GM13977 (cell line): ENCODE measurements at regions not wholly inside any gene's neighbourhood (a gene's known extent, or its start where the extent isn't known, plus 50 kb on each side); places are given as distances from the start of the nearest gene placed in this dataset.

Experiments
- DNase-seq: peaks from one replicate; pipeline ENCODE4 v3.0.0; 2012; ENCODE audit warnings: low spot score
- CTCF ChIP-seq: IDR thresholded peaks from 2 replicates; pipeline ENCODE4 v1.5.1; 2012; ENCODE audit warnings: mild to moderate bottlenecking, control low read depth; ENCODE audit not compliant: insufficient read depth; ENCODE audit errors: extremely low read depth, missing control alignments
- in situ Hi-C: fragments of 300-500 bp; cut with MboI; formaldehyde crosslinking; loops from one replicate; pipeline ENCODE4 v1.12.0; 2022; ENCODE audit warnings: low sequenced_read_pairs, low pct_unique_long_range_greater_than_20kb, mixed read lengths, inconsistent platforms; ENCODE audit not compliant: unreplicated experiment

- DNase-seq: no peak
- TF ChIP-seq CTCF: no peak
- in situ Hi-C loops: no loop called here
Observed at GRCh38 chr2:182625814-182626213, 90.2 kb upstream of the DNAJC10 start.

GRCh38 chr2:182628916-182629315, 87.1 kb upstream of the DNAJC10 start:
- no peak for TF ChIP-seq CTCF
- in situ Hi-C loops: no loop called here
- DNase-seq: no peak

- TF ChIP-seq CTCF: no peak
- in situ Hi-C loops: no loop called here
- no peak for DNase-seq
Observed at GRCh38 chr2:182630207-182630606, 85.8 kb upstream of the DNAJC10 start.

GRCh38 chr2:182631299-182631698, 84.8 kb upstream of the DNAJC10 start:
- in situ Hi-C loops: no loop called here
- DNase-seq: no peak
- TF ChIP-seq CTCF: no peak

GRCh38 chr2:182634386-182634785, 81.7 kb upstream of the DNAJC10 start:
- TF ChIP-seq CTCF: no peak
- in situ Hi-C loops: no loop called here
- DNase-seq: no peak

GRCh38 chr2:182636699-182637098, 79.4 kb upstream of the DNAJC10 start:
- in situ Hi-C loops: no loop called here
- no peak for DNase-seq
- no peak for TF ChIP-seq CTCF

- in situ Hi-C loops: no loop called here
- TF ChIP-seq CTCF: no peak
- no peak for DNase-seq
Observed at GRCh38 chr2:182638667-182639066, 77.4 kb upstream of the DNAJC10 start.
